ENCODE measurements at regions not wholly inside any gene's neighbourhood (a gene's known extent, or its start where the extent isn't known, plus 50 kb on each side); places are given as distances from the start of the nearest gene placed in this dataset.
"Not testable (repeated sequence)": the region's sequence is repeated elsewhere in the genome, so short reads cannot be mapped to it uniquely, and the experiment has no call there.

- DNase-seq (ENCODE audit: extremely low read depth, low read depth, low spot score): no peak
Measured at GRCh38 chr3:174442302-174442682, 416.8 kb upstream of the NAALADL2 start.

GRCh38 chr3:174444391-174444790 is 414.7 kb upstream of the NAALADL2 start:
- no peak for DNase-seq (ENCODE audit: extremely low read depth, low read depth, low spot score)

- DNase-seq (ENCODE audit: extremely low read depth, low read depth, low spot score): no peak
Measured at GRCh38 chr3:174457758-174458157, 401.4 kb upstream of the NAALADL2 start.

GRCh38 chr3:174460831-174461230 is 398.3 kb upstream of the NAALADL2 start:
- DNase-seq (ENCODE audit: extremely low read depth, low read depth, low spot score): no peak

- no peak for DNase-seq (ENCODE audit: extremely low read depth, low read depth, low spot score)
Measured at GRCh38 chr3:174462916-174463315, 396.2 kb upstream of the NAALADL2 start.

GRCh38 chr3:174465177-174465576 is 394.0 kb upstream of the NAALADL2 start:
- no peak for DNase-seq (ENCODE audit: extremely low read depth, low read depth, low spot score)

GRCh38 chr3:174466471-174467054 is 392.6 kb upstream of the NAALADL2 start:
- no peak for DNase-seq (ENCODE audit: extremely low read depth, low read depth, low spot score)

- DNase-seq (ENCODE audit: extremely low read depth, low read depth, low spot score): no peak
Measured at GRCh38 chr3:174477491-174477890, 381.6 kb upstream of the NAALADL2 start.

GRCh38 chr3:174480767-174481166 is 378.4 kb upstream of the NAALADL2 start:
- no peak for DNase-seq (ENCODE audit: extremely low read depth, low read depth, low spot score)

GRCh38 chr3:174482541-174482940 is 376.6 kb upstream of the NAALADL2 start:
- no peak for DNase-seq (ENCODE audit: extremely low read depth, low read depth, low spot score)

- no peak for DNase-seq (ENCODE audit: extremely low read depth, low read depth, low spot score)
Measured at GRCh38 chr3:174483254-174483653, 375.9 kb upstream of the NAALADL2 start.

GRCh38 chr3:174483856-174484255 is 375.3 kb upstream of the NAALADL2 start:
- not testable (repeated sequence) for DNase-seq (ENCODE audit: extremely low read depth, low read depth, low spot score)

GRCh38 chr3:174488527-174488926 is 370.6 kb upstream of the NAALADL2 start:
- no peak for DNase-seq (ENCODE audit: extremely low read depth, low read depth, low spot score)

- DNase-seq (ENCODE audit: extremely low read depth, low read depth, low spot score): no peak
Measured at GRCh38 chr3:174495311-174495710, 363.8 kb upstream of the NAALADL2 start.

- DNase-seq (ENCODE audit: extremely low read depth, low read depth, low spot score): no peak
Measured at GRCh38 chr3:174495928-174496327, 363.2 kb upstream of the NAALADL2 start.

GRCh38 chr3:174498638-174499037 is 360.5 kb upstream of the NAALADL2 start:
- no peak for DNase-seq (ENCODE audit: extremely low read depth, low read depth, low spot score)

GRCh38 chr3:174505266-174505665 is 353.9 kb upstream of the NAALADL2 start:
- no peak for DNase-seq (ENCODE audit: extremely low read depth, low read depth, low spot score)

- DNase-seq (ENCODE audit: extremely low read depth, low read depth, low spot score): no peak
Measured at GRCh38 chr3:174524203-174524602, 334.9 kb upstream of the NAALADL2 start.

- no peak for DNase-seq (ENCODE audit: extremely low read depth, low read depth, low spot score)
Measured at GRCh38 chr3:174529298-174529697, 329.8 kb upstream of the NAALADL2 start.

GRCh38 chr3:174531262-174531982 is 327.7 kb upstream of the NAALADL2 start:
- DNase-seq (ENCODE audit: extremely low read depth, low read depth, low spot score): no peak

- no peak for DNase-seq (ENCODE audit: extremely low read depth, low read depth, low spot score)
Measured at GRCh38 chr3:174532216-174532615, 326.9 kb upstream of the NAALADL2 start.

GRCh38 chr3:174532776-174533175 is 326.4 kb upstream of the NAALADL2 start:
- DNase-seq (ENCODE audit: extremely low read depth, low read depth, low spot score): no peak

GRCh38 chr3:174533286-174533685 is 325.8 kb upstream of the NAALADL2 start:
- no peak for DNase-seq (ENCODE audit: extremely low read depth, low read depth, low spot score)

Data from glomerular endothelial cell (primary cell).